Heart right ventricle (tissue), 16 donors: ENCODE measurements at regions not wholly inside any gene's neighbourhood (a gene's known extent, or its start where the extent isn't known, plus 50 kb on each side); places are given as distances from the start of the nearest gene placed in this dataset.

Experiments
- ATAC-seq, 8 donors: fragments of 200-7000 bp; cut with Tn5 transposase; one replicate each; pipeline ENCODE4 v1.9.1; 2020; ENCODE audit warnings: mild to moderate bottlenecking in 8 of 8, moderate library complexity in 8 of 8, moderate number of reproducible peaks in 1 of 8
- DNase-seq, 2 donors: peaks; one replicate each; pipeline ENCODE4 v3.0.0-alpha.2; 2020
- H3K27ac ChIP-seq, 10 donors: fragments of 200-600 bp; sonication (generic) in 2 of 10; one replicate each; pipeline versions ENCODE4 v1.5.0 to v1.8.0; 2020 to 2022; ENCODE audit warnings: mild to moderate bottlenecking in 3 of 10
- H3K27me3 ChIP-seq, 7 donors: fragments of 200-600 bp; one replicate each; pipeline ENCODE4 v1.8.0; 2021 to 2022; ENCODE audit warnings: mild to moderate bottlenecking in 2 of 7
- H3K36me3 ChIP-seq, 9 donors: fragments of 200-600 bp; sonication (generic) in 1 of 9; one replicate each; pipeline versions ENCODE4 v1.5.0 to v1.8.0; 2020 to 2022; ENCODE audit warnings: mild to moderate bottlenecking in 2 of 9
- H3K4me1 ChIP-seq, 9 donors: fragments of 200-600 bp; sonication (generic) in 1 of 9; one replicate each; pipeline versions ENCODE4 v1.5.0 to v1.8.0; 2020 to 2022; ENCODE audit warnings: mild to moderate bottlenecking in 4 of 9
- H3K4me3 ChIP-seq, 10 donors: fragments of 200-600 bp; sonication (generic) in 2 of 10; one replicate each; pipeline versions ENCODE4 v1.5.0 to v1.8.0; 2020 to 2022; ENCODE audit warnings: mild to moderate bottlenecking in 7 of 10, moderate library complexity in 2 of 10
- H3K9me3 ChIP-seq, 11 donors: fragments of 200-600 bp in 10 of 11; sonication (generic) in 2 of 11; one replicate each; pipeline versions ENCODE4 v1.5.0 to v1.8.0; 2013 to 2022; ENCODE audit warnings: mild to moderate bottlenecking in 2 of 11, control low read depth in 1 of 11, moderate library complexity in 1 of 11
- WGBS, 2 donors: extraction: QIAGEN DNeasy Blood & Tissue Kit; methylation state at CpG; one replicate each; pipeline ENCODE4 v1.1.7; 2013; ENCODE audit warnings: inconsistent platforms in 1 of 2; 5-methylcytosine and 5-hydroxymethylcytosine counted together
- intact Hi-C, 10 donors: fragments of 100-400 bp; cut with DNase I; formaldehyde crosslinking; loops; one replicate each; pipeline versions ENCODE4 v1.11.1 to v1.14.2; 2022
- TF ChIP-seq, protein P1 (sequence below), 9 donors: fragments of 200-600 bp; sonication (generic) in 2 of 9; IDR thresholded peaks; one replicate each; pipeline versions ENCODE4 v1.5.0 to v1.8.0; 2021 to 2022; ENCODE audit warnings: antibody characterized with exemption in 9 of 9, mild to moderate bottlenecking in 5 of 9, moderate library complexity in 1 of 9
- donor health status: Arrhythmogenic right ventricular cardiomyopathy.
- donor health status: ischemic (EF 13 %, LVEDD 7.1; RV severe dilation, severe dysfunction).
- donor health status: healthy with polysubstance abuse.
- donor health status: DM: no; HTN: yes; CAD: no.
- donor health status: DM: no; HTN: no; CAD: no.
- donor health status: ischemic (EF 25% LVEDD 6.9; RV normal size, moderate dysfunction).
- donor health status: ischemic (EF 25% LVEDD 5.7; RV mildly dilated, moderate dysfunction).
- donor health status: healthy.
- donor health status: DM: yes; HTN: yes; CAD: no.
- donor health status: Ischemic cardiomyopathy.
- donor health status: ischemic (EF 35%, LVEDD 5.7; RV mildly dilated, moderate dysfunction).
- donor health status: nonischemic (EF 11% LVEDD 7.7; RV severe dilation, severe dysfunction).
- donor health status: DM: yes; HTN: yes; CAD: no.
- donor health status: PGD.
- donor health status: ischemic (EF 29% LVEDD 5.4; RV normal size, mild dysfunction).
- donor health status: nonischemic (EF 23%, LVEDD 6.1; RV moderate dilation, normal function).

DNA sequence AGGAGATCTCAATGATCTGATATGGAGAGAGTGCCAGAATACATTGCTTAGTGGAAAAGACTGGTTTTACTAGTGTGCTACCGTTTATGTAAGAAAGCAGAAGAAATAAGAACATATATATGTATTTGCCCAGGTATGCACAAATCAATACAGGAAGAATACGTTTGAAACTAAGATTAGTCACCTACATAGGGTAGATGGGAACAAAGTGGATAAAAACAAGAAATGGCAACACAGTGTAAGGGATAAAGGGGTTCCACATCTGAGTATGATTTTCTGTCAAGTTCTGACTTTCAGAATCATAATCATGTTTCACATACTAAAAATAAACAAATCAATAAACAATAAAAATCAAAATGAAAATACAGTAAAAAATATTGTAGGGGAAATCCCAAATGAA lies 148.6 kb upstream of the NAMPT start:
- H3K4me3 ChIP-seq, result no peak overlapping the region
- intact Hi-C loops, result no loop called here
- no peak for ATAC-seq
- no peaks in the 10 kb centered on the region for H3K27me3 ChIP-seq
- no peak for DNase-seq
- H3K9me3 ChIP-seq, result peaks cover 0 to 13% (median 0%) of the 10 kb centered on the region in 11 donors
- TF ChIP-seq, protein P1, sequence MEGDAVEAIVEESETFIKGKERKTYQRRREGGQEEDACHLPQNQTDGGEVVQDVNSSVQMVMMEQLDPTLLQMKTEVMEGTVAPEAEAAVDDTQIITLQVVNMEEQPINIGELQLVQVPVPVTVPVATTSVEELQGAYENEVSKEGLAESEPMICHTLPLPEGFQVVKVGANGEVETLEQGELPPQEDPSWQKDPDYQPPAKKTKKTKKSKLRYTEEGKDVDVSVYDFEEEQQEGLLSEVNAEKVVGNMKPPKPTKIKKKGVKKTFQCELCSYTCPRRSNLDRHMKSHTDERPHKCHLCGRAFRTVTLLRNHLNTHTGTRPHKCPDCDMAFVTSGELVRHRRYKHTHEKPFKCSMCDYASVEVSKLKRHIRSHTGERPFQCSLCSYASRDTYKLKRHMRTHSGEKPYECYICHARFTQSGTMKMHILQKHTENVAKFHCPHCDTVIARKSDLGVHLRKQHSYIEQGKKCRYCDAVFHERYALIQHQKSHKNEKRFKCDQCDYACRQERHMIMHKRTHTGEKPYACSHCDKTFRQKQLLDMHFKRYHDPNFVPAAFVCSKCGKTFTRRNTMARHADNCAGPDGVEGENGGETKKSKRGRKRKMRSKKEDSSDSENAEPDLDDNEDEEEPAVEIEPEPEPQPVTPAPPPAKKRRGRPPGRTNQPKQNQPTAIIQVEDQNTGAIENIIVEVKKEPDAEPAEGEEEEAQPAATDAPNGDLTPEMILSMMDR (IDR thresholded peaks at IDR 0.05), result no peak
- no peak overlapping the region for H3K27ac ChIP-seq
- no peaks in the 10 kb centered on the region for H3K4me1 ChIP-seq
- H3K36me3 ChIP-seq, result no peaks in the 10 kb centered on the region
- 81 to 83% methylated on average over 2 of the region's 2 CpGs for WGBS, 2 donors

DNA sequence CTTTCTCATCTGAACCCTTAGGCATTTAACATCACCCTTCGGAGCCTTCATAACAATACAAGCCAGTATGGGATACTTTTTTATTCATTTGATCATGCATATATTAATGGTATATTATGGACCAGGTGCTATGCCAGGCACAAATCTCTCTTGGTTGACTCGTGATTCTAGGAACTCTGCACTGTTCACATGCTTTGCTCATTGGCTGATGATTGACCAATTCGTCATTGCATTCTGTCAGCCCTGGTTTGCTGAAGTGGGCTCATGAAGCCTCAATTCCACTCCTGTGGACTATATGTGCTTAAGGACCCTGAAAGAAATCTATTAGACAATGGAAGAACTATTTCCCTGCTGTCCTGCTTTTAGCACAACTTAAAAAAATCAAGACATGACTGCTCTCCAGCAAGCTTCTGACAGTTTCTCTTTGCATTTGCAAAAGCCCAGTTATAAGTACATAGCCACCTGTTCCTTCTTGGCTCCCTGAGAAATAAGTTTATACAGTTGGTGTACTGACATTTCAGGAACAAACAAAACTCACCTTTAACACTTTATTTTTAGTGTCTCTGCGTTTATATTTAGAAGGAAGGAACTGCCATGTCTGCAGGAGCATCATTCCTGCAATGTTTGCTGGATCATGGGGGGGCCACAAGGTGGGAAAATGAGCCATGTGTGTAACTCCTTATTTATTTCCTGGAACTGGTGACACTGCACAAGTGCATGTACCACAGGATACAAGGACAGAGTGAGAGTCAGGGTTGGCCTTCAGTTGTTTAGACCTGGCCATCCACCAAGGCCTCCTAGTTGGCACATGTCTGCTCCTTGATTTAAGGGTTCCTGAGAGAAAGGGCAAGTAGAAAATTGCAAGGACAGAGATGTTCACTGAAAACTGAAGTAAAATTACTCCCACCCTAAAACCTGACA lies 146.0 kb upstream of the NAMPT start:
- Histone ChIP-seq H3K4me1 (peaks cover 0 to under 1% (median 0%) of the 10 kb centered on the region in 9 donors), H3K4me3 (no peak overlapping the region), H3K9me3 (peaks cover 0 to 4% (median 0%) of the 10 kb centered on the region in 11 donors), H3K27ac (no peak overlapping the region), H3K27me3 (no peaks in the 10 kb centered on the region), H3K36me3 (no peaks in the 10 kb centered on the region)
- ATAC-seq (peak in 1 of 8 donors; percentile 70), DNase-seq (no peak)
- TF ChIP-seq, protein P1 (IDR thresholded peaks at IDR 0.05), result no peak
- 46 to 49% methylated on average over 4 of the region's 4 CpGs for WGBS, 2 donors
- intact Hi-C loops, result no loop called here

DNA sequence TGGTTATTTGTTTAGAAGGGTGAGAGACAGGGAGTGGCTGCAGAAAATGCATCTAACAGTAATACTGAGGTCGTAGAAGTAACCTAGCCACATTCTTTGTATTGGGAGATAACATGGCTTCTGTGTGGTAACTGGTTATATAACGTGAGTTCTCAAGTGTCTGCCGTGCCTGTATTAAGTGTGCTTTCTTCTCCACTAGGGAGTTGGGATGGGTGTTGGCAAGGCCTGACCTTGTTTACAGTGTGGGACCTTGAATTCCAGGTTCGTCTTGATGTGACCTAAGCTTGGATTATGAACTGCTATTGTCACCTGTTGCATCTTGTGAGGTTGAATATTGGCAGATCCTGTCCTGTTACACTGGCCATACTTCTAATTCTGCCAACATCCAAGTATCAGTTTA lies 145.3 kb upstream of the NAMPT start:
- no peaks in the 10 kb centered on the region for H3K36me3 ChIP-seq
- H3K4me3 ChIP-seq, result no peak overlapping the region
- no peak overlapping the region for H3K27ac ChIP-seq
- no peak for ATAC-seq
- peaks cover 0 to 8% (median 5%) of the 10 kb centered on the region in 9 donors for H3K4me1 ChIP-seq
- no peaks in the 10 kb centered on the region for H3K27me3 ChIP-seq
- no peak for DNase-seq
- 43 to 60% methylated on average over 4 of the region's 4 CpGs for WGBS, 2 donors
- peaks cover 0 to 4% (median 0%) of the 10 kb centered on the region in 11 donors for H3K9me3 ChIP-seq
- TF ChIP-seq, protein P1 (IDR thresholded peaks at IDR 0.05), result no peak
- intact Hi-C loops, result no loop called here

DNA sequence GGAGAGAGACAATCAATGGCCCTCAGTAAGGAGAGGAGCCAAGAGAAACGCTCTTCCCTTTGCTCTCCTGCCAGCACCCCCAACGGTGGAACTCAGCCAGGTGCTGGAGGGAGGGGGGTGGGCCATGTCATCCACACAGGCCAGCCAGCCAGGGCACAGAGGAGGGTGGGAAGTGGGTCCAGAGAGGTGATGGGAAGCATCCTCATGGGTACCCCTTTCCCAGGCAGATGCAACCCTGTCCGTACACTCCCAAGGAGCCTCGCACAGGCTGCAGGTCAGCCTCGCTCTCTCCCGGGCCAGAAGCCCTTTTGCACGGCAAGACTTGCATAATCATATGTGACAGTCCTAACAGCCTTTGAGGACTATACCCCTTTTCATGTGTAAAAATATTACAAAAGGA lies 142.0 kb upstream of the NAMPT start:
- Histone ChIP-seq H3K9me3 (no peaks in the 10 kb centered on the region), H3K36me3 (no peaks in the 10 kb centered on the region), H3K4me1 (peaks cover 0 to 39% (median 14%) of the 10 kb centered on the region in 9 donors), H3K4me3 (no peak overlapping the region), H3K27ac (peak overlapping the region in 1 of 10 donors; percentile 93), H3K27me3 (no peaks in the 10 kb centered on the region)
- TF ChIP-seq, protein P1 (IDR thresholded peaks at IDR 0.05), result no peak
- WGBS, 2 donors, result 72 to 74% methylated on average over 7 of the region's 7 CpGs
- intact Hi-C loops, result loop anchor here in 2 of 10 donors (5.0 to 10.0 kb wide), 2 partner anchors 140 to 142 kb away; partner anchors contain the start of gene NAMPT (in 1 of the 2)
- ATAC-seq (no peak), DNase-seq (no peak)
